Brain microvascular endothelial cell (primary cell): ENCODE measurements at regions not wholly inside any gene's neighbourhood (a gene's known extent, or its start where the extent isn't known, plus 50 kb on each side); places are given as distances from the start of the nearest gene placed in this dataset.

Source experiments
- DNase-seq: peaks from one replicate; pipeline ENCODE4 v3.0.0-alpha.2; 2020
- H3K27ac ChIP-seq: fragments of 250-450 bp; sonication (Bioruptor Pico); 2 replicates; pipeline ENCODE4 v1.5.1; 2020; ENCODE audit warnings: mild to moderate bottlenecking, moderate library complexity
- H3K27me3 ChIP-seq: fragments of 250-450 bp; sonication (Bioruptor Pico); replicated peaks from 2 replicates; pipeline ENCODE4 v1.5.1; 2020; ENCODE audit warnings: mild to moderate bottlenecking
- H3K36me3 ChIP-seq: fragments of 250-450 bp; sonication (Bioruptor Pico); replicated peaks from 2 replicates; pipeline ENCODE4 v1.5.1; 2020; ENCODE audit warnings: mild to moderate bottlenecking
- H3K4me3 ChIP-seq: 2 replicates; pipeline ENCODE4 v1.5.1; 2011; ENCODE audit warnings: low read depth, mild to moderate bottlenecking, control low read depth, low read length, moderate library complexity
- CTCF ChIP-seq: IDR thresholded peaks from 2 replicates; pipeline ENCODE4 v1.5.1; 2011; ENCODE audit warnings: low read depth, mild to moderate bottlenecking, moderate library complexity, low read length, control low read depth, inconsistent platforms; ENCODE audit errors: missing control alignments
- in situ Hi-C: cut with HindIII; loops from 2 replicates; pipeline ENCODE4 v1.10.0; 2017; ENCODE audit warnings: low sequenced_read_pairs, low pct_ligation_motif_present

DNA sequence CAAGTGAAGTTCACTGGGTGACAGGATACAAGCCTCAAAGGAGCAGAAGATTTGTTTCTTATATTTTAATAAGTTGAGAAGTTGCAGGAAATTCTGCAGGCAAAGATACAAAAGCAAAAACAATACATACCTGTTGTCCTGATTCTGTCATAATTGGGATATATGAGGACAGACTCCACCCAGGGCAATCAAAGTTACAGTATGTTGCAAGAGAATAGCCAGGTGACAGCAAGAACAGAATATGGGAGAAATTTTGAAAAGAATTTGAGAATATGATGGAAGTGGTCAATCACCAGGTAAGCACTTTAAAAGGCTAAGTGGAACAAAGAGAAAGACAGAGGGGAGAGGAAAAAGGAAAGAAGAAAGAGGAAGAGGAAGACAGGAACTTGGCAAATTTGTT is 607.6 kb upstream of the ADGRL4 start:
- no peaks in the 10 kb centered on the region for H3K36me3 ChIP-seq
- in situ Hi-C loops = no loop called here

GRCh38 chr1:79613046-79613445 is 606.5 kb upstream of the ADGRL4 start:
- H3K4me3 ChIP-seq = no peak overlapping the region
- TF ChIP-seq CTCF = no peak
- no peak overlapping the region for H3K27ac ChIP-seq
- no peak for DNase-seq
- H3K36me3 ChIP-seq = no peaks in the 10 kb centered on the region
- H3K27me3 ChIP-seq = no peaks in the 10 kb centered on the region
- in situ Hi-C loops = no loop called here

More for the DNA sequence above, 607.6 kb upstream of the ADGRL4 start:
- Histone ChIP-seq H3K27me3 (no peaks in the 10 kb centered on the region), H3K4me3 (no peak overlapping the region), H3K27ac (no peak overlapping the region)
- no peak for TF ChIP-seq CTCF
- DNase-seq = no peak

DNA sequence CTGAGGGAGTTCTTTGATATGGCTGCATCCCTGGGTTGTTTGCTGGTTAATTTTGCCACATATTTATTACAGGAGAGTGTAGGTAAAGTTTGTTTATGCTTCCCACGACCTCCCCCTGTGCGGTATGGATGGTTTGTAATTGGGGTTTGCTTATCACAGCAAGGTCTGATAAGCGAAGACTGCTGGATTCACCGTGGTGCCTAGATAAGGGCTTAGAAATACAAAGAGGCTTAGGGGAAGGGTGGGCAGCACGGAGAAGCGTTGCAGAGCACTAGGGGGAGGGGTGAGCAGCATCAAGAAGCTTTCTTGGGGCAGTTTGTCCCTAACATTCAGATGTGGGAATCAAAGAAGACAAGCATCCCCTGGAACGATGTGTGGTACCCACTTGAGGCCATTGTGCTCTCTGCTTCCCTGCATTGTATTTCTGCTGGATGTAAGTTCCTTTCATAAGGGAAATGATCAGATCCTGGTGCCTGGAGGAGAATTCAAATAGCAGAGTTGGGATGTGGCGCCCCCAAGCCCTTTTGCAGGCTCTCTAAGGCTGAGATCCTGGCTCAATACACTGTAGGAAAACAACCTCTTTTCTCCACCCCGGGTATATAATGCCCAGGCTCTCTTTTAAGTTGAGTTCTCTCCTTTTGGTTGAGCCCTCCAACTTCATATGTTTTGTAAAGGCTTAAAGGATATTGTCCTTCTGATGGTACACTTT is 598.1 kb upstream of the ADGRL4 start:
- Histone ChIP-seq H3K4me3 (no peak overlapping the region), H3K27me3 (no peaks in the 10 kb centered on the region), H3K27ac (no peak overlapping the region), H3K36me3 (no peaks in the 10 kb centered on the region)
- in situ Hi-C loops = no loop called here
- no peak for DNase-seq
- no peak for TF ChIP-seq CTCF

DNA sequence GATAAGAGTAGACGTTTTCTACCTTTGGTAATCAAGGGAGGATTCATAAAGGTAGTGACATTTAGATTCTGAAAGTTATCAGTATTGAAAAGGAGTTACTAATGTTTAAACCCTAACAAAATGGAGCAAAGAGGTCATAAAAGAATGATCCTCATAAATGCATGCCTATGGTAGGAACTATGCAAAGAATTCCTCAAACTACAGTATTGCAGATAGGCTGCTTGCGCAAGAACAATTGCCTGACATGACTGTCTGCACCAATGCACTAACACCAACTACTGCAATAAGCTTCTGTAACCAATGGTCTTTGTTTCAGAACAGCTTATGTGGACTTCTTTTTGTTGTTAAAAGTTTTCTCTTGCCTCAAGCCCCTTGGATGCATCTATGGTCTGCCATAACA is 597.3 kb upstream of the ADGRL4 start:
- peak; percentile 27 for DNase-seq
- H3K4me3 ChIP-seq = no peak overlapping the region
- H3K27me3 ChIP-seq = no peaks in the 10 kb centered on the region
- no peak overlapping the region for H3K27ac ChIP-seq
- no peak for TF ChIP-seq CTCF
- H3K36me3 ChIP-seq = no peaks in the 10 kb centered on the region
- in situ Hi-C loops = no loop called here

DNA sequence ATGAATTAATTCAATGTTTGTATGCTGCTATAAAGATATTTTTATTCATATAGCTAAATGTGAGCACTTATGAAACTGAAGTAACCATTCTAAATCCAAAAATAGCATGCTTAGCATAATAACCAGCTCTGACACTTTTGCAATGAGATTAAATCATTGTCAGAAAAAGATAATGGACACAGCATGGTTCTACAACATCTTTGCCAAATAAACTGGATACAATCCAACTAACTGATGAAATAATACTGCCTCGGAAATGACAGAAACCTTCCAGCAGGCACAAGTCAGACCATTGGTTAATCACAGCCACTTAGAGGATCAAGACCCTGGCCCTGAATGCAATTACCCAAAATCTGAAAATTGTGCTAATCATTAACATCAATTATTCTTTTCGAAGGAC is 592.7 kb upstream of the ADGRL4 start:
- no peak for TF ChIP-seq CTCF
- Histone ChIP-seq H3K36me3 (no peaks in the 10 kb centered on the region), H3K27ac (no peak overlapping the region), H3K4me3 (no peak overlapping the region), H3K27me3 (no peaks in the 10 kb centered on the region)
- in situ Hi-C loops = no loop called here
- DNase-seq = no peak

DNA sequence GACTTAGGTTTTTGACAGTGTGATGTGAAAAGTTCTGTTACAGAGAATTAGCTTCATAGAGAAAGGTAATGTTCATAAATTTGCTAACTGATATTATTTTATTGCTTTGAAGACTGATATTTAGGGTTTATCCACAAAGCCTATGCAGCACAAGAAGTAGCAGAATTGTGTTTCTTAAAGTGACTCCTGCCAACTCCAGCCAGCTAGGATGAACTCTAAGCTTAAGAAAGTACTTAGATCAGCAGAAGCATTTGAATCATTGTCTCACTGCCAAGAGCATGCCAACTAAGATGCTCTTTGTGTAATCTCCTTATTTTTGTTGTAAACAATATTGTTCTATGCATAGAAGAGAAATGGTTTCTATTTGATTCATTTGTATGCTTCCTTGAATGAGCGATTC is 589.4 kb upstream of the ADGRL4 start:
- no peak for TF ChIP-seq CTCF
- Histone ChIP-seq H3K36me3 (no peaks in the 10 kb centered on the region), H3K27me3 (no peaks in the 10 kb centered on the region), H3K27ac (no peak overlapping the region), H3K4me3 (no peak overlapping the region)
- DNase-seq = no peak
- in situ Hi-C loops = no loop called here
